Right ventricle myocardium inferior (tissue), 1 donor: ENCODE measurements at regions not wholly inside any gene's neighbourhood (a gene's known extent, or its start where the extent isn't known, plus 50 kb on each side); places are given as distances from the start of the nearest gene placed in this dataset.
A peak's percentile ranks its signal among the peaks of the same experiment; 100 is the strongest.

Source experiments
- ATAC-seq: fragments of 200-7000 bp; cut with Tn5 transposase; one replicate; pipeline ENCODE4 v1.9.1; 2020; ENCODE audit warnings: mild to moderate bottlenecking, moderate library complexity
- DNase-seq: peaks from one replicate; pipeline ENCODE4 v3.0.0; 2021; ENCODE audit errors: missing footprints
- intact Hi-C: fragments of 100-400 bp; cut with DNase I; formaldehyde crosslinking; loops from one replicate; pipeline ENCODE4 v1.11.0; 2022
- donor health status: DM: no; HTN: yes; CAD: no; lungs with severe emphysema.

DNA sequence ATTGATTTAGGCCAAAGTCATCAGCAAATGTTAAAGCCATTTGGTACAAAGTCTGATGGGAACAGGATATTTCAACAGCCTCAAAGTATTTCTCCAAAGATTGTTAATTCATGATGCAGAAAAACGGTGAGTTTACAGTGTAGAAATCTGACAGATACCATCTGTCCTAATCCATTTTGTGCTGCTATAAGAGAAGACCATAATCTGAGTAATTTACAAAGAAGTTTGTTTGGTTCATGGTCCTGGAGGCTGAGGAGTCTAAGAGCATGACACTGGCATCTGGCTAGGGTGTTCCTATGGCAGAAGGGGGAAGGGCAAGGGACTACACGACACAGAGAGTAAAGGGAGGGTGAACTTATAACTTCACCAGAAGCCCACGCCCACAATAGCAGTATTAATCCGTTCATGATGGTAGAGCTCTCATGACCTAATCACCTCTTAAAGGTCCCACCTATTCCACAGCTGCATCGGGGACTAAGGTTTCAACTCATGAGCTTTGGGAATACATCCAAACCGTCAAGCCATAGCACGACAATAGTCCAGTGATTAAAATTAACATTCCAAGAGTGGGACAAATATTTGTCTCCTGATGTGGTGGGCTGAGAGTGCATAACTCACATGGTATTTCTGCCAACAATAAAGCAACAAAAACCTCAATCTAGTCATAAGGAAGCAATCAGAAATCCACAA lies 298.6 kb upstream of the AKR1E2 start:
- DNase-seq: no peak
- ATAC-seq: no peak
- intact Hi-C loops: no loop called here

GRCh38 chr10:4526311-4526731 lies 299.7 kb upstream of the AKR1E2 start:
- intact Hi-C loops: no loop called here
- DNase-seq (no peak), ATAC-seq (no peak)

DNA sequence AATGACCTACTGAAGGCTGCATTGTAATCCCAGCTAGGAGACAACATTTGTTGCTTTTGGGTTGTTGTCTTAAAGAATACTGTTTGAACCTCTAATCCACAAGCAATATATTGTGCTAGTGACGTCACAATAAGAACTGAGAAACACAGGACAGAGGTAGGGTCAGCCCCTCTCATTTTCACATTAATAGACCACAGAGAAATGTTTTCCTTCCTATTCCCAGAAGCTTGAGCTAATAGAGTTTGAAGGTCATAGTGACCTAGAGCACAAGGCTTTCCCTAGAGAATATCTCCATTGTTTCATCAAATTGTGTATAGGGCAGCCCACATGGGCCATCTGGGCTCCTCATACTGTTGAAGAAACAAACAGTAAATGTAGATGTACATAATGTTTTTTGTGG lies 300.9 kb upstream of the AKR1E2 start:
- DNase-seq (no peak), ATAC-seq (no peak)
- intact Hi-C loops: no loop called here

- ATAC-seq: no peak
- DNase-seq: no peak
- intact Hi-C loops: no loop called here
These were observed 303.6 kb upstream of the AKR1E2 start for GRCh38 chr10:4522296-4523000.

DNA sequence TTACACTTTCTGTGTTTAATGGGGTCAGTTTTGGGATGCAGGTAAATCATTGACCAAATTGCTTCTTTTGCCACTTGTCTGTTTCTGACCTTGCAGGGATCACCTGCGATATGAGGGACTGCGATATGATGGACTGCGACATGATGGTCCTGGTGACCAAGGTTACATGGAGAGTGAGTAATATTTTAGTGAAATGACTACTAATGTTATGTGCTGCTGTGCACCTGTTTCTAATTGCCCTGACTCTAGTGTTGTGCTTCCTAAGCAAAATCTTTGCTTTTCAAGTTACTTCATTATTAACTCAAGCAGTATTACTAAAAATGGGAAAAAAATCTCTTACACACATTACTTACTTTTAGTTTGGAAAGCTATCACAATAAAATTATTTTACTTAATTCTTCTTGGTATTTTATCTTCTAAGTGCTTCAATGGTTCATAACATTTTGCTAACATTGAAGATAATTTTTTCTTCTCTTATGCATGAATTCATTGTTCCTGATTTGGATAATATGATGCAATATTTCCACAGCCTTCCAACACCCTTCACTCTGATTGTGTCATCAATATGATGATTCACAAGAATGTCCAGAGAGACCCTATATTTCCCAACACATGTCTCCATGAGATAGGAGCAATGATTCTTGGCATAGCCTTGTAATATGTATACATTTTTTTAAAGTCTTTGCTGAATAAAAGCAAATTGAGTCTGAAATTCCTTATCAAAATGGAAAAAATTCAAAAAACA lies 306.2 kb upstream of the AKR1E2 start:
- DNase-seq (no peak), ATAC-seq (peak; percentile 78)
- intact Hi-C loops: no loop called here

- intact Hi-C loops: no loop called here
These were observed 308.3 kb upstream of the AKR1E2 start for GRCh38 chr10:4517746-4518145.

GRCh38 chr10:4515721-4516120 lies 310.3 kb upstream of the AKR1E2 start:
- ATAC-seq: peak; percentile 35
- intact Hi-C loops: no loop called here

More at GRCh38 chr10:4517746-4518145, 308.3 kb upstream of the AKR1E2 start:
- ATAC-seq (no peak), DNase-seq (no peak)

DNA sequence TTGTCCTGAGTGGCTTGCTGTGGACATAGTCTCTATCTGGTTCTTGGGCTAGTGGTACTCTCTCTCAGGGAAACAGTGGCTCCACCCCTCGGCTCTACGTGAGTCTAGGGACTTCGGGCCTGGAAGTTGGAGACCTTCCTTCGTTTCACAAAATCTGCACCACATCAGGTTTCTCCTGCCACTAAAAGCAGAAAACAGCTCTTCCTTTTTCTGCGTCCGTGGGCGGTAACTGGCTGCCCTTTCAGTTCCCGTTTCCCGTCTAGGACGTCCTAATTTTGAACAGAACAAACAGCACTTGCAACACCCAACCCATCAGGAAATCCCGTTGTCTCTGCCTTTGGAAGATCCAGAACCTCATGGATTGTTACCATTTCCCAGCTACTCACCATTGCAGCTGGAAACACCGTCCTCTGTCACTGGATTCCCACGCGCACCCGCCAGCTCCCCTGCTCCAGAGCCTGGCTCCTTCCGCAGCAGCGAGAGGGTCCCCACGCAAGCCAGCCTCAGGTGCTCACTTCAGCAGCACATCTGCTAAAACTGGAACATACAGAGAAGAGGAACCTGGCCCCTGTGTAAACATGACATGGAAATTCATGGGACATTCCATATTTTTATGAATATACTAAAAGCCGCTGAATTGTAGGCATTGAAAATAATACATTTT lies 311.4 kb upstream of the AKR1E2 start:
- intact Hi-C loops: loop anchor here (5.0 kb wide), 3 partner anchors 253 to 727 kb away; partner anchors contain the start of gene KLF6
- ATAC-seq: peak; percentile 85
- DNase-seq: peak; percentile 76

More at GRCh38 chr10:4515721-4516120, 310.3 kb upstream of the AKR1E2 start:
- DNase-seq: no peak

GRCh38 chr10:4512671-4513240 lies 313.3 kb upstream of the AKR1E2 start:
- peak; percentile 64 for ATAC-seq
- DNase-seq: peak; percentile 61
- intact Hi-C loops: loop anchor here (2.0 to 5.0 kb wide), 4 partner anchors 144 to 725 kb away; partner anchors contain the start of gene KLF6

GRCh38 chr10:4512196-4512595 lies 313.8 kb upstream of the AKR1E2 start:
- ATAC-seq (no peak), DNase-seq (no peak)
- intact Hi-C loops: loop anchor here (2.0 to 5.0 kb wide), 4 partner anchors 145 to 725 kb away; partner anchors contain the start of gene KLF6

DNA sequence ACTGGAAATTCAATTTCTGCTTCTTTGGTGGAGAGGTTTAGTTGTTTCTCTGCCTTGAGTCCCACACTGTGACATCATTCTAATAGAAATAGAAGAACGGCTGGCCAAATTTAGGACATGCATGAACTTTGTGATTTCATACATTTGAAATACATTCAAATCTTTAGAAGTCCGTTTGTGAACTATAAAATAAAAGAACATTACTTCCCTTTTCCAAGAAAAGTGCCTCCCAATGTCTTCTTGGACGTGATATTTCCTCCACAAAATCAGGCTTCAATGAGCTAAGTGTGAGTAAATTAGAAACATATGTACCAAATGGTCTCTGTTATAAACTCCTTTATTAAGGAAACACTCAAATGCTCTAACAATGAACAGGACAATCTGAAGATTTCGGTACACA lies 314.5 kb upstream of the AKR1E2 start:
- no peak for DNase-seq
- no peak for ATAC-seq
- intact Hi-C loops: loop anchor here (5.0 kb wide), 3 partner anchors 256 to 724 kb away; partner anchors contain the start of gene KLF6

- intact Hi-C loops: no loop called here
- no peak for DNase-seq
- ATAC-seq: no peak
These were observed 316.6 kb upstream of the AKR1E2 start for GRCh38 chr10:4509405-4509804.

- intact Hi-C loops: no loop called here
- ATAC-seq (no peak), DNase-seq (no peak)
These were observed 319.9 kb upstream of the AKR1E2 start for GRCh38 chr10:4506095-4506494.

DNA sequence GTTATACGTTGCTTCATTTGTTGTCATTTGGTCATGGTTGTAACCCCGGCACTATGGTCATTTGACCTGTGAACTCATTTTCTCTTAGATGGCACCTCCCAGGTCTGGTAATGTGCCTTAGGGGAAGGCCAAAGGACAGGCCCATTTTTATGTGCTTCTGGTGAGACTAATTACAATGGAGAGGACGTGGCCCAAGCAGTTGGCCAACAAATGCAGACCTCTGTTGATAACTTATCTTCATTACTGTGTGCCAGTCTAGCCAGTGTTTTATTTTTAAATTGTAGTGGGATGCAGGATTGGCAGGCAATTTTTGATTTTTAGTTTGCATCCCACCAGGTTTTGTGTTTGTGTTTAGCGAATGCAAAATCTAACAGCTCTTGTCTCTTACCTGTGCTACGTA lies 321.5 kb upstream of the AKR1E2 start:
- DNase-seq: no peak
- ATAC-seq: no peak
- intact Hi-C loops: no loop called here

GRCh38 chr10:4503076-4503475 lies 322.9 kb upstream of the AKR1E2 start:
- DNase-seq (no peak), ATAC-seq (no peak)

GRCh38 chr10:4501306-4501705 lies 324.7 kb upstream of the AKR1E2 start:
- no peak for DNase-seq
- intact Hi-C loops: no loop called here
- ATAC-seq: no peak

More at GRCh38 chr10:4503076-4503475, 322.9 kb upstream of the AKR1E2 start:
- intact Hi-C loops: no loop called here

DNA sequence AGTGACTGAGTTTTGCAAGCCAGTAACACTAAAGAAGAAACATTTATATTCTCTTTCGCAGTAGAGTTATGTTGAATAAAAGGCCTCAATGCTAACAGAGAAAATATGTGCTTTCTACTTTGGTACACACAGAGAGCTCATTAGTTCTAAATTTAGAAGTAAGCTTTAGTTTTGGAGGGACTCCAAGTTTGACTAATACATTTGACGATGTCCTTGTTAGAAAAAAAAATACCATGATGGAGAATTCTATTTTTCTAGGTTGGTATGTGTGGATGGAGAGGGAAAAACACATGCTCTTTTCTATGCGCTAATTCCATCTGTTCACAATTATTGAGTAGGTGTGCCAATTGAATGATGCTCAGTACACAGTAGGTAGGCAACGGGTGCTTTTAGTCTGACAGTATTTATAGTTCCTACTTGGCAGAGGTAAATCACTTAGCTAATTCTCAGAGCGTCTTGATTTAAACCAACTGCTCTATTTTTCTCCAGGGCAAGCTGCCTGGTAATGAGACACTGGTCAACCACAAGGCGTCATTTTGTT lies 327.2 kb upstream of the AKR1E2 start:
- intact Hi-C loops: loop anchor here (5.0 kb wide), 1 partner anchor 716 kb away; no protein-coding TSS in a partner anchor
- DNase-seq: no peak
- ATAC-seq: peak; percentile 80

DNA sequence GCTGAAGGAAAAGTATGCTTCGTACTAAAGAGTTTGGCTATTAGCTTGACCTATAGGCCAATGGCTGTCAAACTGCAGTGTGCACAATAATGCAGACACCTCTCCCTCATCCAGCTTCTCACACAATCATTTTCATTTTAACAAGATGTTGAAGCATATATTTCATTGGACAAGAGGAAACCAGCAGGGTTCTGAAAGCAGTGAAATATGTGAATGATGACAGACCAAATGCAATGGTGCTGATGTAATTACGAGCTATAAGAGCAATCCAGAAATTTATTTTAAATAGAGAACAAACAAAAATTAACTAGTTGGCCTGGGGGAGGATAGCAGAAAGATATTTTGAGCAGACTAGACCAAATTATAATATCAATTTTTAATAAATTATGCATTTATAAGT lies 331.5 kb upstream of the AKR1E2 start:
- no peak for DNase-seq
- intact Hi-C loops: no loop called here
- ATAC-seq: no peak
